Gastroesophageal sphincter (tissue), 3 donors: ENCODE measurements at regions not wholly inside any gene's neighbourhood (a gene's known extent, or its start where the extent isn't known, plus 50 kb on each side); places are given as distances from the start of the nearest gene placed in this dataset.

ENCODE experiments used
- EP300 ChIP-seq: sonication (generic); formaldehyde crosslinking; IDR thresholded peaks from one replicate; pipeline ENCODE4 v1.6.1; 2017; ENCODE audit warnings: antibody characterized with exemption, mild to moderate bottlenecking
- POLR2A ChIP-seq, 2 donors: fragments of 450-650 bp; IDR thresholded peaks; one replicate each; pipeline ENCODE4 v1.6.1; 2017; ENCODE audit warnings: antibody characterized with exemption in 2 of 2, mild to moderate bottlenecking in 2 of 2, moderate library complexity in 1 of 2
- POLR2AphosphoS5 ChIP-seq: sonication (generic); formaldehyde crosslinking; IDR thresholded peaks from one replicate; pipeline ENCODE4 v1.6.1; 2017; ENCODE audit warnings: antibody characterized with exemption
- TF ChIP-seq, protein P1 (sequence below), 4 experiments: fragments of 200-600 bp in 2 of 4; fragments of 450-650 bp in 2 of 4; sonication (generic) in 1 of 4; IDR thresholded peaks; one replicate each; pipeline ENCODE4 v1.5.1; 2017 to 2019; ENCODE audit warnings: antibody characterized with exemption in 4 of 4, mild to moderate bottlenecking in 2 of 4, moderate library complexity in 2 of 4

DNA sequence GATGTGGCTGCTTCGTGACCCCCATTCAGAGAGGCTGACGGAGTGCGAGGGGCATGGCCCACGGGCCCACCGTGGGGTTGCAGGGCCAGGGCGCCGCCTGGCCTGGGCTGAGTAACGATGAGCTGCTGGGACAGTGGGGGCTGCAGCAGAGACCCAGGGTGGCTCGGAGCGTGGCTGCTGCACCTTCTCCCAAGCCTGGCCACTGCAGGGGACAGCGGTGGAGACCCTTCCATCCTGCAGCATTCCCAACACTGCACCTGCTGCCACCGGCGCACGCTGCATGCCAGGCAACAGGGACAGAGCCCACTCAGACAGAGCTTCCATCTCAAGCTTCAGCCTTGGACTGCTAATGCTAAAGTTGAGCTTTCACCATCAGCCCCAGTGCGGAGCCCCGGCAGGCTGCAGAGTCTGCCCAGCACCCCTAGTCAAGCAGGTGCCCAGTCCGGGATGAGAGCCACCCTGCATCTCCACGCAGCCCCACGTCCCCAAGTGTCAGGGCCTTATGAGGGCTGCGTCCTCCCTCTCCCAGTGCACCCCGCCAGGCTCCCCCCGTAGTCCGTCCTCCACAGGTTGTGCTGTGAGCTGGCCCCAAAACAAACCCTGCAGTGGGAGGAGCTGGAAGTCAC lies 89.4 kb upstream of the AFDN start:
- TF ChIP-seq, protein P1, sequence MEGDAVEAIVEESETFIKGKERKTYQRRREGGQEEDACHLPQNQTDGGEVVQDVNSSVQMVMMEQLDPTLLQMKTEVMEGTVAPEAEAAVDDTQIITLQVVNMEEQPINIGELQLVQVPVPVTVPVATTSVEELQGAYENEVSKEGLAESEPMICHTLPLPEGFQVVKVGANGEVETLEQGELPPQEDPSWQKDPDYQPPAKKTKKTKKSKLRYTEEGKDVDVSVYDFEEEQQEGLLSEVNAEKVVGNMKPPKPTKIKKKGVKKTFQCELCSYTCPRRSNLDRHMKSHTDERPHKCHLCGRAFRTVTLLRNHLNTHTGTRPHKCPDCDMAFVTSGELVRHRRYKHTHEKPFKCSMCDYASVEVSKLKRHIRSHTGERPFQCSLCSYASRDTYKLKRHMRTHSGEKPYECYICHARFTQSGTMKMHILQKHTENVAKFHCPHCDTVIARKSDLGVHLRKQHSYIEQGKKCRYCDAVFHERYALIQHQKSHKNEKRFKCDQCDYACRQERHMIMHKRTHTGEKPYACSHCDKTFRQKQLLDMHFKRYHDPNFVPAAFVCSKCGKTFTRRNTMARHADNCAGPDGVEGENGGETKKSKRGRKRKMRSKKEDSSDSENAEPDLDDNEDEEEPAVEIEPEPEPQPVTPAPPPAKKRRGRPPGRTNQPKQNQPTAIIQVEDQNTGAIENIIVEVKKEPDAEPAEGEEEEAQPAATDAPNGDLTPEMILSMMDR (IDR thresholded peaks at IDR 0.05): no peak
- no peak for TF ChIP-seq POLR2A (IDR thresholded peaks at IDR 0.05)
- no peak for TF ChIP-seq POLR2AphosphoS5
- no peak for TF ChIP-seq EP300
